ENCODE measurements at regions not wholly inside any gene's neighbourhood (a gene's known extent, or its start where the extent isn't known, plus 50 kb on each side); places are given as distances from the start of the nearest gene placed in this dataset.

DNA sequence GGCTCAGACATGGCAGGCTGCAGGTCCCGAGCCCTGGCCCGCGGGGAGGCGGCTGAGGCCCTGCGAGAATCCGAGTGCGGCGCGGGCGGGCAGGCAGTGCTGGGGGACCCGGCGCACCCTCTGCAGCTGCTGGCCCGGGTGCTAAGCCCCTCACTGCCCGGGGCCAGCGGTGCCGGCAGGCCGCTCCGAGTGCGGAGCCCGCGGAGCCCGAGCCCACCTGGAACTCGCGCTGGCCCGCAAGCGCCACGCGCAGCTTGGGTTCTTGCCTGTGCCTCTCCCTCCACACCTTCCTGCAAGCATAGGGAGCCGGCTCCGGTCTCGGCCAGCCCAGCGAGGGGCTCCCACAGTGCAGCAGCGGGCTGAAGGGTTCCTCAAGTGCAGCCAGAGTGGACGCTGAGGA, 97.5 kb downstream of the QDPR start:
- Histone ChIP-seq H3K4me3 (IDR thresholded peaks at IDR 0.05; ENCODE audit: insufficient read depth, low read depth, low read length) (no peak overlapping the region), H3K27ac (no peak overlapping the region)
- TF ChIP-seq, protein P1, sequence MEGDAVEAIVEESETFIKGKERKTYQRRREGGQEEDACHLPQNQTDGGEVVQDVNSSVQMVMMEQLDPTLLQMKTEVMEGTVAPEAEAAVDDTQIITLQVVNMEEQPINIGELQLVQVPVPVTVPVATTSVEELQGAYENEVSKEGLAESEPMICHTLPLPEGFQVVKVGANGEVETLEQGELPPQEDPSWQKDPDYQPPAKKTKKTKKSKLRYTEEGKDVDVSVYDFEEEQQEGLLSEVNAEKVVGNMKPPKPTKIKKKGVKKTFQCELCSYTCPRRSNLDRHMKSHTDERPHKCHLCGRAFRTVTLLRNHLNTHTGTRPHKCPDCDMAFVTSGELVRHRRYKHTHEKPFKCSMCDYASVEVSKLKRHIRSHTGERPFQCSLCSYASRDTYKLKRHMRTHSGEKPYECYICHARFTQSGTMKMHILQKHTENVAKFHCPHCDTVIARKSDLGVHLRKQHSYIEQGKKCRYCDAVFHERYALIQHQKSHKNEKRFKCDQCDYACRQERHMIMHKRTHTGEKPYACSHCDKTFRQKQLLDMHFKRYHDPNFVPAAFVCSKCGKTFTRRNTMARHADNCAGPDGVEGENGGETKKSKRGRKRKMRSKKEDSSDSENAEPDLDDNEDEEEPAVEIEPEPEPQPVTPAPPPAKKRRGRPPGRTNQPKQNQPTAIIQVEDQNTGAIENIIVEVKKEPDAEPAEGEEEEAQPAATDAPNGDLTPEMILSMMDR (conservative IDR thresholded peaks at IDR 0.05; ENCODE audit: low read depth, low read length), result no peak

DNA sequence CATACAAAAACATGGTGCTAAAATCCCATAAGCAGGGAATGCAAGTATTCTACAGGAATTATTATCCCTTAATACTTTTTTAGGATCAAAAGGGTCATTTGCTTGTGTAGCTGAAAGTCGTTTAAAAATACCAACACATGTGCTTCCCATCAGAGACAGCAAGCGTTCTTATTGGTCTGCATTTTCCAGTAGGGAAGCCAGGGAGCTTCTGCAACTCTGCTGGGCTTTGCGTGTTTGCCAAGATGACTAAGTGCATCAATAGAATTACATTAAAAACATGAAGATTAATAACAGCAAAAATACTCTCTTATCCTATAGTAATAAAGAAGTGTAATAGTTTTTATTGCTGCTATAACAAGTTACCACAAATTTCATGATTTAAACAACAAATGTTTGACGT, 111.2 kb downstream of the QDPR start:
- Histone ChIP-seq H3K79me2 (ENCODE audit: insufficient read depth, low read depth) (no peaks in the 10 kb centered on the region), H3K27me3 (ENCODE audit: insufficient read depth, low read depth) (no peaks in the 10 kb centered on the region), H3K4me2 (no peak overlapping the region), H2AFZ (ENCODE audit: low read depth) (no peak overlapping the region), H3K4me1 (ENCODE audit: low read depth, poor library complexity, severe bottlenecking) (no peaks in the 10 kb centered on the region), H3K9ac (no peak overlapping the region), H3K36me3 (ENCODE audit: insufficient read depth) (no peaks in the 10 kb centered on the region), H3K27ac (no peak overlapping the region), H3K4me3 (IDR thresholded peaks at IDR 0.05; ENCODE audit: insufficient read depth, low read depth, low read length) (no peak overlapping the region), H4K20me1 (ENCODE audit: insufficient read depth) (no peaks in the 10 kb centered on the region)
- TF ChIP-seq, protein P1 (conservative IDR thresholded peaks at IDR 0.05; ENCODE audit: low read depth, low read length), result no peak

More for the DNA sequence above, 97.5 kb downstream of the QDPR start:
- no peak overlapping the region for H3K4me2 ChIP-seq
- H3K27me3 ChIP-seq (ENCODE audit: insufficient read depth, low read depth), result no peaks in the 10 kb centered on the region
- no peaks in the 10 kb centered on the region for H3K36me3 ChIP-seq (ENCODE audit: insufficient read depth)
- no peak overlapping the region for H2AFZ ChIP-seq (ENCODE audit: low read depth)
- no peaks in the 10 kb centered on the region for H3K4me1 ChIP-seq (ENCODE audit: low read depth, poor library complexity, severe bottlenecking)
- H3K79me2 ChIP-seq (ENCODE audit: insufficient read depth, low read depth), result no peaks in the 10 kb centered on the region
- no peak overlapping the region for H3K9ac ChIP-seq
- no peaks in the 10 kb centered on the region for H4K20me1 ChIP-seq (ENCODE audit: insufficient read depth)

DNA sequence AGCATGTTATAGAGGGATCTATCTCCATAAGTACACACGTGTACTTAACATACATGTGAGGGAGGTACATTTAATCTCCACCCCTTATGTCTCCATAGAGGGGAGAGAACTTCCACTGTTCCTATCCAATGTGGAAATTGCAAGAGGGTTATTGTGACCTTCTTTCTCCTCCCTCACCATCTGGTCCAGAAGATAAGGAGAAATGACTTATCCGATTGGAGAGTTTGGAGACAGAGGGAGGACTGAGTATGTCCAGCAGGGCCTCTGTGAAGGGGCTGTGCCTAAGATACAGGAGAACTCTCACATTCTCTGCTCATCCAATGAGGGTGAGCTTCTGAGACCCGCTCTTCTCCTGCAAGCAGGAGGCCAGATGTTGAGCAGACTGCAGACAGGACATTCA, 113.1 kb downstream of the QDPR start:
- Histone ChIP-seq H3K36me3 (ENCODE audit: insufficient read depth) (no peaks in the 10 kb centered on the region), H4K20me1 (ENCODE audit: insufficient read depth) (no peaks in the 10 kb centered on the region), H3K4me3 (IDR thresholded peaks at IDR 0.05; ENCODE audit: insufficient read depth, low read depth, low read length) (no peak overlapping the region), H3K4me1 (ENCODE audit: low read depth, poor library complexity, severe bottlenecking) (no peaks in the 10 kb centered on the region), H3K9ac (no peak overlapping the region), H2AFZ (ENCODE audit: low read depth) (no peak overlapping the region), H3K79me2 (ENCODE audit: insufficient read depth, low read depth) (no peaks in the 10 kb centered on the region), H3K4me2 (no peak overlapping the region), H3K27ac (no peak overlapping the region), H3K27me3 (ENCODE audit: insufficient read depth, low read depth) (no peaks in the 10 kb centered on the region)
- TF ChIP-seq, protein P1 (conservative IDR thresholded peaks at IDR 0.05; ENCODE audit: low read depth, low read length), result no peak

DNA sequence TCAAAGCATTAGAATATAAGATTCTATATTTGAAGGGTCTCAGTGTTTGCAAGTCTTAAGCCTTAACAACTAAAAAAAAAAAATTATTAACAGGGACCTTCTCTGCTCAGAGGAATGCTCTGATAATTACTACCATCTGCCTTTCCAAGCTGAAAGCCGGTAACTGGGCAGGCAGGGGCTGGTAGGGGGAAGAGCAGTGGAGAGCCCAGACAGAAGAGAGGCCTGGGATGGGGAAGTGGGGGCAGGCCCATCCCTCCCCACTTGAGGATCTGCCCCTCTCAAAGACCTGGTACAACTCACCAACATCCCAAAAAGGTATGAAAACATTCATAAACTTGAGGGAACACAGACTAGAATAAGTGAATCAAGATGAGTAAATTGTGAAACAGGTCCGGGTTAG, 113.9 kb downstream of the QDPR start:
- TF ChIP-seq, protein P1 (conservative IDR thresholded peaks at IDR 0.05; ENCODE audit: low read depth, low read length), result no peak
- Histone ChIP-seq H3K27me3 (ENCODE audit: insufficient read depth, low read depth) (no peaks in the 10 kb centered on the region), H4K20me1 (ENCODE audit: insufficient read depth) (no peaks in the 10 kb centered on the region), H3K36me3 (ENCODE audit: insufficient read depth) (no peaks in the 10 kb centered on the region), H3K4me3 (IDR thresholded peaks at IDR 0.05; ENCODE audit: insufficient read depth, low read depth, low read length) (no peak overlapping the region), H3K4me2 (no peak overlapping the region), H3K9ac (no peak overlapping the region), H3K4me1 (ENCODE audit: low read depth, poor library complexity, severe bottlenecking) (no peaks in the 10 kb centered on the region), H3K79me2 (ENCODE audit: insufficient read depth, low read depth) (no peaks in the 10 kb centered on the region), H3K27ac (no peak overlapping the region), H2AFZ (ENCODE audit: low read depth) (no peak overlapping the region)
